ENCODE measurements at regions not wholly inside any gene's neighbourhood (a gene's known extent, or its start where the extent isn't known, plus 50 kb on each side); places are given as distances from the start of the nearest gene placed in this dataset.

GRCh38 chr5:88658886-88659285 lies 224.1 kb downstream of the MEF2C start:
- Mint-ChIP-seq H3K27ac (ENCODE audit: unreplicated experiment) (no peak overlapping the region), H3K9me3 (ENCODE audit: unreplicated experiment) (no peaks in the 10 kb centered on the region), H3K4me3 (ENCODE audit: unreplicated experiment) (no peak overlapping the region), H3K36me3 (ENCODE audit: unreplicated experiment) (no peaks in the 10 kb centered on the region), H3K4me1 (ENCODE audit: unreplicated experiment) (peaks cover 9% of the 10 kb centered on the region), H3K27me3 (ENCODE audit: unreplicated experiment) (peaks cover 64% of the 10 kb centered on the region)
- no peak for DNase-seq (ENCODE audit: extremely low spot score, unreplicated experiment)
- no peak for TF ChIP-seq CTCF (IDR thresholded peaks at IDR 0.05)

GRCh38 chr5:88657906-88658775 lies 224.8 kb downstream of the MEF2C start:
- no peak for DNase-seq (ENCODE audit: extremely low spot score, unreplicated experiment)
- Mint-ChIP-seq H3K27me3 (ENCODE audit: unreplicated experiment) (peaks cover 62% of the 10 kb centered on the region), H3K36me3 (ENCODE audit: unreplicated experiment) (no peaks in the 10 kb centered on the region), H3K27ac (ENCODE audit: unreplicated experiment) (no peak overlapping the region), H3K9me3 (ENCODE audit: unreplicated experiment) (no peaks in the 10 kb centered on the region), H3K4me1 (ENCODE audit: unreplicated experiment) (peaks cover 9% of the 10 kb centered on the region), H3K4me3 (ENCODE audit: unreplicated experiment) (no peak overlapping the region)
- TF ChIP-seq CTCF (IDR thresholded peaks at IDR 0.05): no peak

- H3K27ac Mint-ChIP-seq (ENCODE audit: unreplicated experiment): no peak overlapping the region
- peaks cover 61% of the 10 kb centered on the region for H3K27me3 Mint-ChIP-seq (ENCODE audit: unreplicated experiment)
- TF ChIP-seq CTCF (IDR thresholded peaks at IDR 0.05): no peak
- no peak overlapping the region for H3K4me3 Mint-ChIP-seq (ENCODE audit: unreplicated experiment)
- H3K36me3 Mint-ChIP-seq (ENCODE audit: unreplicated experiment): no peaks in the 10 kb centered on the region
- peaks cover 9% of the 10 kb centered on the region for H3K4me1 Mint-ChIP-seq (ENCODE audit: unreplicated experiment)
- no peaks in the 10 kb centered on the region for H3K9me3 Mint-ChIP-seq (ENCODE audit: unreplicated experiment)
- no peak for DNase-seq (ENCODE audit: extremely low spot score, unreplicated experiment)
Measured at GRCh38 chr5:88657136-88657535, 225.8 kb downstream of the MEF2C start.

GRCh38 chr5:88656221-88656950 lies 226.6 kb downstream of the MEF2C start:
- Mint-ChIP-seq H3K9me3 (ENCODE audit: unreplicated experiment) (no peaks in the 10 kb centered on the region), H3K4me1 (ENCODE audit: unreplicated experiment) (peaks cover 8% of the 10 kb centered on the region), H3K27me3 (ENCODE audit: unreplicated experiment) (peaks cover 65% of the 10 kb centered on the region), H3K36me3 (ENCODE audit: unreplicated experiment) (no peaks in the 10 kb centered on the region), H3K4me3 (ENCODE audit: unreplicated experiment) (no peak overlapping the region), H3K27ac (ENCODE audit: unreplicated experiment) (no peak overlapping the region)
- TF ChIP-seq CTCF (IDR thresholded peaks at IDR 0.05): no peak
- DNase-seq (ENCODE audit: extremely low spot score, unreplicated experiment): no peak

GRCh38 chr5:88653471-88653870 lies 229.5 kb downstream of the MEF2C start:
- H3K4me3 Mint-ChIP-seq (ENCODE audit: unreplicated experiment): no peak overlapping the region
- no peaks in the 10 kb centered on the region for H3K36me3 Mint-ChIP-seq (ENCODE audit: unreplicated experiment)
- peaks cover 53% of the 10 kb centered on the region for H3K27me3 Mint-ChIP-seq (ENCODE audit: unreplicated experiment)
- no peaks in the 10 kb centered on the region for H3K9me3 Mint-ChIP-seq (ENCODE audit: unreplicated experiment)
- no peak for DNase-seq (ENCODE audit: extremely low spot score, unreplicated experiment)
- H3K4me1 Mint-ChIP-seq (ENCODE audit: unreplicated experiment): no peaks in the 10 kb centered on the region
- no peak for TF ChIP-seq CTCF (IDR thresholded peaks at IDR 0.05)
- H3K27ac Mint-ChIP-seq (ENCODE audit: unreplicated experiment): no peak overlapping the region
